ENCODE measurements at regions not wholly inside any gene's neighbourhood (a gene's known extent, or its start where the extent isn't known, plus 50 kb on each side); places are given as distances from the start of the nearest gene placed in this dataset.

DNA sequence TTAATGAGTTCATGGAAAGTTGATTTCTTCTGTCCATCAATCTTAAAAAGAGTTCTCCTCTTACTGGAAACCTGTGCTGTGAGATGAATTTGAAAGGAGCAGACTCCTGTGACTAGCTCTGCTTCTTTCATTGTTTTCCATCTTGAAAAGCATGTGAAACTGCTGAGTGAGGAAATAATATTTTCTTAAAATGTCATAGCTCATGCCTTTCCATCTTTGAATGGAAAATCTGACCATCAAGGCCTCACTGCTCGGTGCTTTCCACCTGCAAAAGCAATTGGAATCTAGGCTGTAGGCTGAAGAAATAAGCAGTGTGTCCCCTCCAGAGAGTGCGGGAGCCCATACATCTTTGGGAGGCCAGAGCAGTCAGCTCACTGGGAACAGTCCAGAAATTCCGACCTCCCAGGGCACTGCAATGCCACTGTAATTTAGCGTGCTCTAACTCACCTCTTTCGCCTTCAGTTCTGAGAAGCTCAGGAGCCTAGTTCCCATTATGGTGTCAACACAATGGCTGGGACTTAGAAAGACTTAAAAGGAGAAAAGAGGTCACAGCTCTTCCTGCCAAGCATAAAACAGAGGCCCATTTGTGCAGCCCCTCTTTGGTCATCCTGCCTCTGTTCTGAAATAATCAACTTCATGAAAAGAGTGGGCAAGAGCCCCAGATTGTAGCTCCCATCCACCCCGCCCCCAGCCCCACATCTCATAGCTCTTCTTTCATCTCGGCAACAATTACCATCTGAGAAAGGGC is 50.4 kb upstream of the F3 start:
- DNase-seq: no peak
